HG02642 (cell line): ENCODE measurements at regions not wholly inside any gene's neighbourhood (a gene's known extent, or its start where the extent isn't known, plus 50 kb on each side); places are given as distances from the start of the nearest gene placed in this dataset.
"Not testable (repeated sequence)": the region's sequence is repeated elsewhere in the genome, so short reads cannot be mapped to it uniquely, and the experiment has no call there.

Experiments
- ATAC-seq: cut with Tn5 transposase; IDR thresholded peaks from one replicate; pipeline ENCODE4 v1.9.1; 2021; ENCODE audit warnings: mild to moderate bottlenecking; ENCODE audit not compliant: unreplicated experiment, poor library complexity

DNA sequence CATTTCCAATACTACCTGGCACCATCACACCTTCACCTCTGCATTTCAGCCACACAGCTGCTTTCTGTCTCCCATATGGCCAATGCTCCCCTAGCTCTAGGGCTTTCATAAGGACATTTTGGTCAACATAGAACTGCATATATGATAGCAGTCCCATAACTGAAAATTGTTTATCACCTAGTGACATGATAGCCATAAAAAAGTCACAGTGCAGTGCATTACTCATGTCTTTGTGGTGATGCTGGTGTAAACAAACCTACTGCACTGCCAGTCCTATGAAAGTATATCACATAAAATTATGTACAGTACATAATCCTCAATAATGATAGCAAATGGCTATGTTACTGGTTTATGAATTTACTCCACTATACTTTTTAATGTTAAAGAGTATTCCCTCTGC, 221.0 kb downstream of the NAF1 start:
- no peak for ATAC-seq

DNA sequence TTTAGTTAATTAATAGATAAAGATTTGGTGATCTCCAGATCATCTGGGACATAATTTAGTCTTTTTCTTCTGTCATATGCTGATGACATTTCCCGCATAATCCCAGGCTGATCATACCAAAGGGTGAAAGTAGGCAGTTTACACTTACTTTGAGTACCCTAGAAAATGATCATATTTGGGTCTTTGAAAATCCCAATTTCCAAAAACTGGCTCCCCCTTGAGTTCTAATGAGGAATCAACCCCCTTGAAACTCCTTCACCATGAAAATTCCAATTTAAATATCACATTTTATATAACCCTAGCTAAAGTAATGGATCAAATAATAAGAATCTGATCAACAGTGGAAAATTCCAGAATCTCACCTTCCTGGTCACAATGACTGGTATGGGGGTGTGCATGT, 223.4 kb downstream of the NAF1 start:
- no peak for ATAC-seq

DNA sequence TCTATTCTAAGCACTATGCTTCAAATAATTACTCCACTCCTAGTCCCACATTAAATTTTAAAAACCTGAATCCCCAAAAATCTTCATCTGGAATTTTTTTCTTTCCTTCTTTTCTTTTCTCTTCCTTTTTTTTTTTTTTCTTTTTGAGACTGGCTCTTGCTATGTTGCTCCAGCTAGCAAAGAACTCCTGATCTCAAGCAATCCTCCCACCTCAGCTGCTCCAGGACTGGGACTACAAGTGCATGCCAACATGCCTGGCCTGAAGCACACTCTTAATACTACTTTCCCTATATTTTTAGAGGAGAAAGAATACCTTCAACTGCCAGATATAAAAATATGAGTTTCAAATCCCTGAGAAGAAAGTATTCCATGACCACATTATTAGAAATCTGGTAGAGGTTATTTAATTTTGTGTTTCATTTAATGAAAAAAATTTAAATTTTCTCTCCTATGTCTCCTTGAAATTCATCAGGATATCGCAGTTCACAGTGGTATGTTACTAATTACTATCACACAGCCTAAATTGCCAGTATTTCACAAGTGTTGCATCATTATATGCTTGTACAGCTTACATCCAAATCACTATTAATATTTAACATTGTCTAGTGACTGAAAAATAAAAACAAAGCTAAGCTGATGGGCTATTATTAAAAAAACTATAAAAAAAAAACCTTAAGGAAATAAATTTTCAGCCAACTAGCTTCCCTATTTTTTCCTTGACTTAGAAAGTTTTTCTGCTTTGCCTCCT, 227.8 kb downstream of the NAF1 start:
- ATAC-seq, result no peak

GRCh38 chr4:162935214-162935613, 231.5 kb downstream of the NAF1 start:
- ATAC-seq, result no peak

DNA sequence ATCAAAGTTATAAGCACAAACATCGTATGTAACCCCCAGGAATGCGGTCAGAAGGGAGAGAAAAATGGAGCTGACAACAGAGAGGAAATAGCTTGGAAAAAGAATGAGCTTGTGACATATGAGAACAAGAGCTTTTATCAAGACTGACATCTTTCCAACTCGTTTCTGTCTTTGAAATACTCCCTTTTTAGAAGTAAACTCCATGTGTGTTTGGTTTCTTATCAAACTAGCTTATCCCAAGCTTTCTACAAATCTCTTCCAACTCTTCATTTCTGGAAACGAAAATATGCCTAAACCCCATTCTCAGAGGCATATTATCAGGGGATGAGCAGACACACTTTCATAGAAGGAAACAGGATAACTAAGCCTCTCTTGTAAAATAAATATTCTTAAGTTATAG, 235.4 kb downstream of the NAF1 start:
- ATAC-seq, result no peak

DNA sequence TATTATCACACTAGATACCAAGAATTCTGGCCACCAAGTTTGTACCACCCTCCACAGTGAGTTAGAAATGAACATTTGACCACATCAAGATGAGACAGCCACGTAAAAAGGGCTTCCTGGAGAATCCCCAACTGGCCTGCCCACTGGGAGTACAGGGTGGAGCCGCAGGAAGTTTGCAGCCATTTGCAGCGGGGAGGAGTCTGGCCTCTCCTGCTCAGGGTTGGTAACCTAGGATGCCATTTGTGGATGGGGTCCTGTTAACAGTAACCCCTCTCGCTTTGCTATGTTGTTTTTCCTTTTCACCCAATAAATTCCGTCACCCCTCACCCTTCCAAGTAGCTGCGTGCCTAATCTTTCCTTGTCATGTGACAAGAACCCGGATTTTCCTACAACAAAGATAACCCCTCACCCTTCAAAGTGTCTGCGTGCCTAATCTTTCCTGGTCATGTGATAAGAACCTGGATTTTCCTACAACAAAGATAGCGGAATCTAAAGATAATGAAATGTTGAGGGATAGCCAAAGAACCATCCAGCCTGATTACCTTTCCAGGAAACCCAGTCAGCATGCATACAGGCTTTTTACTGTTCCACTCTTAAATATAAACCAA, 245.4 kb downstream of the NAF1 start:
- no peak for ATAC-seq

GRCh38 chr4:162920649-162921048, 246.0 kb downstream of the NAF1 start:
- no peak for ATAC-seq

DNA sequence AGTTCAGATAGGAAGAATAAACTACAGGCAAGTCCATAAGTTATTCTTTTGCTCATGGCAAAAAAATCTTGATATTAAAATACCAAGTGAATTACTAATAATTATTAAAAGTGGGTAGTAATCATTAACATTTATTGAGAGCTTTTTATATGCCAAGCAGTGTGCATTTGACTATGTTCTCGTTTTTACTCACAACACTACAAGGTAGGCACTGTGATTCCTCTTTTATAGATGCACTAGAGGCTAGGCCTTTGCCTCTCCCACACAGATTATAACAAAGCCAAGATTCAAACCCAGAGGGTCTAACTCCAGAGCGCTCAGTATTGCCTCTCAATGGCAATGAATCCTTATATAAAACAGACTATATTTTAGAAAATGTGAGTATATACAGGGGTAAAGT, 254.2 kb downstream of the NAF1 start:
- ATAC-seq, result no peak

GRCh38 chr4:162911349-162911748, 255.3 kb downstream of the NAF1 start:
- ATAC-seq, result no peak

DNA sequence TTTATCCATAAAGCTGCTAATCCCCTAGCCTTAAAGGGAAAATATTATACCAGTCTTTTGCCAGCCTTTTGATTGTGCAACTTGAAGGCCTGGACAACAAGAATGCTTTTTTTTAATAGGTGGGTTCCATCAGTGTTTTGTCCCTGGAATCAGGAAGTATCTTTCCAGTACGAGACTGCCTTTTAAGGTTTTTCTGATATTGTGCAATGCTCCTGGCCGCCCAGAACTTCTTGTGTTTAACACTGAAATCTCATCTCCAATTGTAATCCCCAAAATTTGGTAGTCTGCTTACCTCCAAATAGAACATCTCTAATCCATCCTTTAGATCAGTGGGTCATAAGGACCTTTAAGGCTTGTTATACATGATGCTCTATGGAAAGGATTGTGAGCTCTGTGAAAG, 256.7 kb downstream of the NAF1 start:
- no peak for ATAC-seq

- no peak for ATAC-seq
Measured at GRCh38 chr4:162894387-162894786, 272.3 kb downstream of the NAF1 start.

DNA sequence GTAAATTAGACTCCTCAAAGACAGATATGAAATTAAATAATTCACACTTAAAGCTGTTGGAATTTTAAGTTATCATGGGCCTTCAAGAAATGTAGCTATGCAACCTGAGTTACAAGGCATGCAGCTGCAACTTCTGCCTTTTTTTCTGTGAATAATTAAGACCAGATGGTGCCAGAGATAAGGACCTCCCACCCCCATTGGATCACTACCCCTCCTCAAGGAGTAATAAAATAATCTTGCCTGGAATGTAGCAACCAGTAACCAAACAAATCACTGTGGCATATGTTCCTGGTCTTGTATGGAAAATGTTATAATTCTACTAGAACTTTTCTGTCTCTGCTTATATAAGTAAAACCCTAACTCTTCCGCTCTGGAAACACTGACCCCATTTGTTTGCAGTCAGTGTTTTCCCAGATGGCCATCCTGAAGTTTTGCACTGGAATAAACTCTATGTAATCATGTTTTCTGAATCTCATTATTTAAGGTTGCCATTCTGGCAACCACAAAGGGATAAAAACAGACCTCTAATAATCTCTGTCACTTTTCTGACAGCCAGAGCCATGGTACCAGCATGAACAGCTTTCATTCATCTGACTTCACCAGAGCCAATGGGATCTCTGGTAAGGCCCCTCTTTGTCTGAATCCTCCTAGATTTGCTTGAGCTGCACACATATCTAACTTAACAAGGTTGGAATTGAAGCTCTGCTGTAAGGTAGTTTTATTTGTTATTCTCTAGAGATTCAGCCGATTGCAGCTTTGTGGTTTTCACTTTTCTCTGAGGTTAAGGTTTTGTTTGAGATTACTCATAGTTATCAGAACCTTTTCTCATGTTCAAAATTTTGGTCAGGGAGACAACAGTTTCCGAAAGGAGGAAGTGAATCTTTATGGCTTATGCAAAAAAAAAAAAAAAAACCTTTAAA, 274.6 kb downstream of the NAF1 start:
- ATAC-seq, result peak; percentile 98

DNA sequence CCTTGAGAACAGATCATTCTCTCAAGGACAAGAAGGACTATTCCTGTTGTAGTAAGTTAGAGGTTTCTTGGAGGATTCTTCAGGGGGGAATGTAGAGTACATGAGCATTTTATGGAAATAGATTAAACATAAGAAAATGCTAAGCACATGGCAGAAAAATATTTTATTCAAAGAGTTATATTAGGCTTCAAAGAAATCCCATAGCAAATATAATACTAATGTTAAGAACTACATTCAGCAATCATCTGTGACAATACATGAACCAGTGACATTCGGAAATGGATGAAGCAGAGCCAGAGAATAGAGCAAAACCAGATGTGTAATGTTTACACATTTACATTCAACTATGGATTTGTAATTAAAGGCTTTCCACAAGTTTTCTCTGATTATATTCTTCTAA, 288.6 kb downstream of the NAF1 start:
- no peak for ATAC-seq

DNA sequence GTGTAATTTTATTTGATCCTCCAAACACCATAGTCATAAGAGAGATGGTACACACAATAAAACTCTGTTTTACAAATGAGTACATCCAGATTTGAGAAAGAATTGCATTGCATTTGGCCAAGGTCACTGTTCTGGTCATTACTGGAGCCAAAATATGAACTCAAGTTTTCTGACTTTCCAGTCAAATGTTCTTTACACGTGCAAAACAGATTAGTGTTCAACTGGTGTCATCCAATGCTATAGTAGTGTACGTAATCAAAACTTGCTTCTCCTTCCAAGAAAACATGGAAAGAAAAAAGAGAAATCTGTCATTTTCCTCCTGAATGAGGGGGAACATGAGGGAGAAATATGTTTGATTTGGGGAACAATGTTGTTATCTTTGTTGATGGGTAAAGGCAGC, 291.9 kb downstream of the NAF1 start:
- no peak for ATAC-seq

DNA sequence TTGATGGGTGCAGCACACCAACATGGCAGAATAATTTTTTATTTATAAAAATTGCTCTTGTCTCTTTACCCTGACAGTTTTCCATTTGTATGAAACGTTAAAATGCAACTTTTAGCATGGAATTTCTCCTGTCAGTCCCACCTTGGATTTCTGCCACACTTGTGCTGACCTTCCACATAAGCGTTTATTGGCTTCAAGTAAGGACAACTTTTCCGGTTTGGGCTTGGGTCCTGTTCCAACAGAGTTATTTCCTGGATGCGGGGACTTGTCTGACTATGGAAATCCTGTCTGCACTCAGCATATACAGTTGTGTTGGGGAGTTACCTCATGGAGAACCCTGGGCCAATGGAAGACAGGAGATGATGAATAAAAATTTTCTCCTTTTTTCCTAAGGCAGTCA, 294.7 kb downstream of the NAF1 start:
- ATAC-seq, result no peak

DNA sequence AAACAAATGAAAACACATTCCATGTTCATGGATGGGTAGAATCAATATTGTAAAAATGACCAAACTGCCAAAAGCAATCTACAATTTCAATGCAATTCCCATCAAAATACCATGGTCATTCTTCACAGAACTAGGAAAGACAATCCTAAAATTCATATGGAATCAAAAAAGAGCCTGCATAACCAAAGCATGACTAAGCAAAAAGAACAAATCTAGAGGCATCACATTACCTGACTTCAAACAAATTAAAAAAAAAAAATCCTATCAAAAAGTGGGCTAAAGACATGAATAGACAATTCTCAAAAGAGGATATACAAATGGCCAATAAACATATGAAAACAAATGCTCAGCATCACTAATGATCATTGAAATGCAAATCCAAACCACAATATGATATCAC, 297.5 kb downstream of the NAF1 start:
- ATAC-seq, result no peak

- ATAC-seq, result no peak
Measured at GRCh38 chr4:162866565-162866964, 300.1 kb downstream of the NAF1 start.

DNA sequence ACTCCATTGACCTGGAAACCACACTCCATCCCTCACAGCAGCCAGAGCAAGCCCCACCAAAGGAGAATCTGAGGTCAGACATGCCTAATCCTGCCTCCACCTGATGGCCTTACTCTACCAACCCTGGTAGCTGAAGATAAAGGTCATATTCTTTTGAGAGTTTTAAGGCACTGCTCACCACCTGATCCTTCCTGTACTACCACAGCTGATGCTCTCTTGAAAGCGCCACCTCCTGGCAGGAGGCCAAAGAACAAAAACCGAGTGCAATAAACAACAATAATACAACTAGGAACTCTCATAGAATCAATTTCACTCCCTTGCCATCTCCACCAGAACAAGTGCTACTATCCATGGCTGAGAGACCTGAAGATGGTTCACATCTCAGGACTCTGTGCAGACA, 301.6 kb downstream of the NAF1 start:
- peak; percentile 64 for ATAC-seq

GRCh38 chr4:162853788-162854187, 312.9 kb downstream of the NAF1 start:
- ATAC-seq, result no peak

DNA sequence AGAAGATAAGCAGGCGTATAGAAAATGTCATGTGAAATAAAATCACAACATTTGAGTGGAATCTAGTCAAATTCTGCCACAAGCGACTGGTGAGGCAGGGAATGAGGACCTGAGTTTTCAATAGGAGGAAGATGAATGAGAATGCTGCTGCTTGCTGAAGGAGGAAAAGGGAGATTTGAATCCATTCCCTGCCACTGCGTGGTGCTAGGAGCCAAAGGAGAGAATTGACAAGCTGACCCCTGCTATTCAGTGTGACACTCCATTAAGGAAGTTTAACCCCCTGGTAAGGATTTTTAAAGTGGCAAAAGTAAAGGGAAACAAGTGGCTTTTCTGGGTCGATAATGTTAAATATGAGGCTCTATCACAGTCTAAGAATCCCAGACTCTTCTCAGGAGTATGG, 314.0 kb downstream of the NAF1 start:
- ATAC-seq, result no peak

DNA sequence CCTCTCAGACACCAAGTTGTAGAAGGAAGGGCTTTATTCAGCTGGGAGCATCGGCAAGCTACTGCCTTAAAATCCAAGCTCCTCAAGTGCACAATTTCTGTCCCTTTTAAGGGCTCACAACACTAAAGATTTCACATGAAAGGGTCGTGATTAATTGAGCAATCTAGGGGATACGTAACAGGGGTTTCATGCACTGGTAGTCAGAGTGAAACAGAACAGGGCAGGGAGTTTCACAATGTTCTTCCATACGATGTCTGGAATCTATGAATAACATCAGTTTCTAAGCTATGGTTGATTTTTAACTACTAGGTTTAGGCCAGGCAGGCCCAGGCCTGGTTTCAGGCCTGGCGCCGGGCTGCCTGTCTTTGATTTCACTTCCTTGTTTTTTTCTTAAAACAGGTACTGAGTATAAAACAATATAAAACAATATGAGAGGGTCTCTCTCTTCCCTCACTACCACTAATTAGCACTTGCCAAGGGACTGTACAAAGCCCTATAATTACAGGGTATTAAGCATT, 315.4 kb downstream of the NAF1 start:
- ATAC-seq, result not testable (repeated sequence)
